ENCODE measurements at regions not wholly inside any gene's neighbourhood (a gene's known extent, or its start where the extent isn't known, plus 50 kb on each side); places are given as distances from the start of the nearest gene placed in this dataset.

- TF ChIP-seq POLR2A (IDR thresholded peaks at IDR 0.05; ENCODE audit: low read depth, low read length) (no peak), TAF1 (IDR thresholded peaks at IDR 0.05; ENCODE audit: low read depth, low read length) (no peak), SPI1 (IDR thresholded peaks at IDR 0.05; ENCODE audit: low read depth, low read length) (no peak), POLR2AphosphoS5 (IDR thresholded peaks at IDR 0.05; ENCODE audit: low read depth, low read length) (no peak), POU2F2 (IDR thresholded peaks at IDR 0.05; ENCODE audit: low read depth, low read length) (no peak), PAX5 (IDR thresholded peaks at IDR 0.05; ENCODE audit: insufficient read depth, low read length, severe bottlenecking) (no peak)
These were observed 244.3 kb upstream of the COPS8 start for GRCh38 chr2:236841389-236841788.
